Esophagus squamous epithelium (tissue), 5 donors: ENCODE measurements at regions not wholly inside any gene's neighbourhood (a gene's known extent, or its start where the extent isn't known, plus 50 kb on each side); places are given as distances from the start of the nearest gene placed in this dataset.
"Not testable (repeated sequence)": the region's sequence is repeated elsewhere in the genome, so short reads cannot be mapped to it uniquely, and the experiment has no call there.

Source experiments
- DNase-seq: peaks from one replicate; lab custom pipeline; 2025; lab: John Stamatoyannopoulos, UW
- H3K27ac ChIP-seq, 4 donors: fragments of 200-600 bp; sonication (generic); one replicate each; pipeline ENCODE4 v1.5.1; 2016 to 2019; ENCODE audit warnings: mild to moderate bottlenecking in 1 of 4
- H3K27me3 ChIP-seq, 4 donors: fragments of 200-600 bp; sonication (generic); 1 replicate in 3 of 4; 2 replicates in 1 of 4; pipeline versions ENCODE4 v1.5.1 to v1.6.0; 2017 to 2021; ENCODE audit warnings: antibody characterized with exemption in 1 of 4
- H3K36me3 ChIP-seq, 3 donors: fragments of 200-600 bp; sonication (generic); one replicate each; pipeline ENCODE4 v1.5.1; 2016 to 2019
- H3K4me1 ChIP-seq, 3 donors: fragments of 200-600 bp; sonication (generic); one replicate each; pipeline ENCODE4 v1.5.1; 2017 to 2019
- H3K4me3 ChIP-seq, 4 donors: fragments of 200-600 bp; sonication (generic); 1 replicate in 3 of 4; 2 replicates in 1 of 4; pipeline ENCODE4 v1.5.1; 2016 to 2019; ENCODE audit warnings: mild to moderate bottlenecking in 2 of 4, moderate library complexity in 1 of 4
- H3K9me3 ChIP-seq, 3 donors: fragments of 200-600 bp; sonication (generic); one replicate each; pipeline ENCODE4 v1.5.1; 2016 to 2019
- POLR2A ChIP-seq, 4 donors: fragments of 450-650 bp; IDR thresholded peaks; one replicate each; pipeline ENCODE4 v1.6.1; 2017; ENCODE audit warnings: antibody characterized with exemption in 4 of 4, mild to moderate bottlenecking in 4 of 4, moderate library complexity in 3 of 4
- WGBS, 2 donors: methylation state at CpG; one replicate each; pipeline ENCODE4 v1.1.5; 2018; 5-methylcytosine and 5-hydroxymethylcytosine counted together
- intact Hi-C: fragments of 100-400 bp; cut with DNase I; formaldehyde crosslinking; loops from one replicate; pipeline ENCODE4 v1.15.0; 2022
- TF ChIP-seq, protein P1 (sequence below), 6 experiments: fragments of 450-650 bp in 4 of 6; fragments of 200-600 bp in 2 of 6; sonication (generic) in 2 of 6; IDR thresholded peaks; one replicate each; pipeline ENCODE4 v1.5.1; 2016 to 2019; ENCODE audit warnings: antibody characterized with exemption in 6 of 6, mild to moderate bottlenecking in 4 of 6, moderate library complexity in 4 of 6
- donor health status: DM: yes; HTN: yes; CAD: no.

- TF ChIP-seq POLR2A (IDR thresholded peaks at IDR 0.05): no peak
- Histone ChIP-seq H3K4me3 (no peak overlapping the region), H3K27ac (no peak overlapping the region), H3K27me3 (no peaks in the 10 kb centered on the region), H3K36me3 (no peaks in the 10 kb centered on the region), H3K9me3 (no peaks in the 10 kb centered on the region), H3K4me1 (peaks cover 0 to 11% (median 4%) of the 10 kb centered on the region in 3 donors)
- intact Hi-C loops: no loop called here
- WGBS, 2 donors: 100% methylated on average over 1 of the region's 1 CpG
- DNase-seq: no peak
Observed at GRCh38 chr6:56733211-56733697, 90.6 kb upstream of the DST start.

- no peak overlapping the region for H3K27ac ChIP-seq
Observed at GRCh38 chr6:56732517-56732916, 89.8 kb upstream of the DST start.

DNA sequence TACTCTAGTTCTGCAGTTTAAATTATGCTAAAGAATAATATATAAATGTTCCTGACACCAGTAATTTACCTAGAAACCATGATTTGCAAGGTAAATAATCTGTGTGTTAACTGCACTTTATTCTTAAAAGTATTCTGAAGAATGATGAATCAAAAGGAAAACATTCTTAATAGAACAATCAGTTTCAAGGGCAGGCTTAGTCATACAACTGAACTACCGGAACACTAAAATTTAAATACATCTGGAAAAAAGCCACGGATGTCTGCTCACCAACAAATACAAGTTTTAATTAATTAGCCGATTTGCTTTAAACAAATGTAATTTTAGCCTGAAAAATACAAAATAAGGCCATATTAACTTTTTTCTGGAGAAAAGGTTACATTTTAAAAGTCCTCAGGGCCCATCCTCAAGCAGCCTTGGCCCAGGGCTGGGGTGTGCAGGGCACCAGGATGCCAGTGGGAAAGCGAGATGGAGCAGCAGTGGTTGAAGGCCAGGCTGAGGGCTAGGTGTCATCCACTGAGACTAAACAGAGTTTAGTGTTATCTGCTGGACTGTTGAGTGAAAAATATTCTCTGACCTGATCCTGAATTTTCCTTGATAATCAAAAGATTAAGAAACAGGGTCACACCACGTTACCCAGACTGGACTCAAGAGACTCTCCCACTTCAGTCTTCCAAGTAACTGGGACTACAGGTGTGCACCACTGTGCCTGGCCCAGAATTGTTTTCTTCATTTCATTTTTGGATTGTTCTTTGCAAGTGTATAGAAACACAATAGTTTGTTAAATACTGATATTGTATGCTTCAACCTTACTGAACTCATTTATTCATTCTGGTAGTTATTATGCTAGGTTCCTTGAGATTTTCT, 88.2 kb upstream of the DST start:
- Histone ChIP-seq H3K9me3 (no peaks in the 10 kb centered on the region), H3K27ac (no peak overlapping the region), H3K4me3 (no peak overlapping the region), H3K27me3 (no peaks in the 10 kb centered on the region), H3K4me1 (peaks cover 0 to 11% (median 4%) of the 10 kb centered on the region in 3 donors), H3K36me3 (no peaks in the 10 kb centered on the region)
- intact Hi-C loops: no loop called here
- TF ChIP-seq, protein P1, sequence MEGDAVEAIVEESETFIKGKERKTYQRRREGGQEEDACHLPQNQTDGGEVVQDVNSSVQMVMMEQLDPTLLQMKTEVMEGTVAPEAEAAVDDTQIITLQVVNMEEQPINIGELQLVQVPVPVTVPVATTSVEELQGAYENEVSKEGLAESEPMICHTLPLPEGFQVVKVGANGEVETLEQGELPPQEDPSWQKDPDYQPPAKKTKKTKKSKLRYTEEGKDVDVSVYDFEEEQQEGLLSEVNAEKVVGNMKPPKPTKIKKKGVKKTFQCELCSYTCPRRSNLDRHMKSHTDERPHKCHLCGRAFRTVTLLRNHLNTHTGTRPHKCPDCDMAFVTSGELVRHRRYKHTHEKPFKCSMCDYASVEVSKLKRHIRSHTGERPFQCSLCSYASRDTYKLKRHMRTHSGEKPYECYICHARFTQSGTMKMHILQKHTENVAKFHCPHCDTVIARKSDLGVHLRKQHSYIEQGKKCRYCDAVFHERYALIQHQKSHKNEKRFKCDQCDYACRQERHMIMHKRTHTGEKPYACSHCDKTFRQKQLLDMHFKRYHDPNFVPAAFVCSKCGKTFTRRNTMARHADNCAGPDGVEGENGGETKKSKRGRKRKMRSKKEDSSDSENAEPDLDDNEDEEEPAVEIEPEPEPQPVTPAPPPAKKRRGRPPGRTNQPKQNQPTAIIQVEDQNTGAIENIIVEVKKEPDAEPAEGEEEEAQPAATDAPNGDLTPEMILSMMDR (IDR thresholded peaks at IDR 0.05): no peak
- no peak for TF ChIP-seq POLR2A (IDR thresholded peaks at IDR 0.05)
- DNase-seq: no peak
- 44 to 54% methylated on average over 5 of the region's 5 CpGs for WGBS, 2 donors

More at GRCh38 chr6:56732517-56732916, 89.8 kb upstream of the DST start:
- WGBS, 2 donors: 81% methylated on average over 4 of the region's 4 CpGs
- TF ChIP-seq, protein P1 (IDR thresholded peaks at IDR 0.05): no peak
- no peak for TF ChIP-seq POLR2A (IDR thresholded peaks at IDR 0.05)
- Histone ChIP-seq H3K4me3 (no peak overlapping the region), H3K9me3 (no peaks in the 10 kb centered on the region), H3K27me3 (no peaks in the 10 kb centered on the region), H3K36me3 (no peaks in the 10 kb centered on the region), H3K4me1 (peaks cover 0 to 11% (median 4%) of the 10 kb centered on the region in 3 donors)
- intact Hi-C loops: no loop called here
- no peak for DNase-seq

GRCh38 chr6:56729719-56730118, 87.0 kb upstream of the DST start:
- Histone ChIP-seq H3K4me3 (no peak overlapping the region), H3K9me3 (no peaks in the 10 kb centered on the region), H3K27me3 (no peaks in the 10 kb centered on the region), H3K27ac (no peak overlapping the region), H3K36me3 (no peaks in the 10 kb centered on the region), H3K4me1 (peaks cover 0 to 11% (median 4%) of the 10 kb centered on the region in 3 donors)
- 80 to 85% methylated on average over 3 of the region's 3 CpGs for WGBS, 2 donors
- DNase-seq: no peak
- TF ChIP-seq, protein P1 (IDR thresholded peaks at IDR 0.05): no peak
- no peak for TF ChIP-seq POLR2A (IDR thresholded peaks at IDR 0.05)
- intact Hi-C loops: no loop called here

- not testable (repeated sequence) for H3K36me3 ChIP-seq
Observed at GRCh38 chr6:56729166-56729565, 86.5 kb upstream of the DST start.

More at GRCh38 chr6:56729166-56729565, 86.5 kb upstream of the DST start:
- H3K4me1 ChIP-seq: peaks cover 0 to 11% (median 4%) of the 10 kb centered on the region in 3 donors
- WGBS, 2 donors: 89 to 90% methylated on average over 10 of the region's 10 CpGs
- H3K9me3 ChIP-seq, DNase-seq, intact Hi-C loops, H3K27ac ChIP-seq, H3K4me3 ChIP-seq, H3K27me3 ChIP-seq: not testable (repeated sequence)
